ACHN (cell line): ENCODE measurements at regions not wholly inside any gene's neighbourhood (a gene's known extent, or its start where the extent isn't known, plus 50 kb on each side); places are given as distances from the start of the nearest gene placed in this dataset.
A peak's percentile ranks its signal among the peaks of the same experiment; 100 is the strongest.

Experiments
- DNase-seq: peaks from one replicate; pipeline ENCODE4 v3.0.0-alpha.2; 2015
- in situ Hi-C: cut with HindIII; loops from 2 replicates; pipeline ENCODE4 v1.10.0; 2017; ENCODE audit warnings: low sequenced_read_pairs, low pct_ligation_motif_present, low pct_unique_long_range_greater_than_20kb

DNA sequence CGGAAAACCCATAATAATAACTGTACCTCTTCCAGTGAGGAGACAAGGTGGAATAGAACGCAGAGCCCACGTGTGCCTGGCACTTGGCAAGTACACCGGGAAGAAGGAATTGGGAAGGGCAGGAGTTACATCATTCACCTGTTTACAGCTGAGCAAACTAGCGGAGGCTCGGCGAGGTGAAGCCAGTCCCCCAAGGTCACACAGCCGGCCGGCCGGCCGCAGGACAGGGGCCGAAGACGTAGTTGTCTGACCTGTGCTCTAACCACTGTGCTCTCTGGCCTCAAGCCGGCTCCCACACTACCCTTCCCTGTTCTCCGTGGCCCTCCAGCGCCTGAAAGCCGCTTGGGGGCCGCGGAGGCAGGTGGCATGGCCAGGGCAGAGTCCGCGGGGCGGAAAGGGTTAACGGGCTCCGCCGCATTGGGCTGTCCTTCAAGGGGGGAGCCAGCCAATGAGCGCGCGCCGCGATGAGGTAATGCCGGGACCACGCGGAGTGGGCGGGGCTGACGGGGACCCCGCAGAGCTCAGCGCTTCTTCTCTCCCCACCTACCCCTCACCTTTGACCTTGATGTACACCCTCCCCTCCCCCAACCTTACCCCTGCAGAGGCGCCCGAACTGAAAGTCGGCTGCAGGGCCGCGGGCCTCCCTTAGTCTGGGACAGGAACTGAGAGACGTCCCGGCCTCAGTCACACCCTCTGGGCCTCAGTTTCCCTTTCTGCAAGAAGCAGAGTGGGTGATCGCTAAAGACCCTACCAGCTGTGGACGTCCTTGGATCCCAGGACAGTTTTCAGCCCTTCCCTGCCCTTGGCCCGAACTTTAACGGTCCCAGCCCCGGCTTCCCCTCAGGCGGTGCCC lies 125.1 kb downstream of the C9orf50 start:
- in situ Hi-C loops: no loop called here
- peak; percentile 89 for DNase-seq

DNA sequence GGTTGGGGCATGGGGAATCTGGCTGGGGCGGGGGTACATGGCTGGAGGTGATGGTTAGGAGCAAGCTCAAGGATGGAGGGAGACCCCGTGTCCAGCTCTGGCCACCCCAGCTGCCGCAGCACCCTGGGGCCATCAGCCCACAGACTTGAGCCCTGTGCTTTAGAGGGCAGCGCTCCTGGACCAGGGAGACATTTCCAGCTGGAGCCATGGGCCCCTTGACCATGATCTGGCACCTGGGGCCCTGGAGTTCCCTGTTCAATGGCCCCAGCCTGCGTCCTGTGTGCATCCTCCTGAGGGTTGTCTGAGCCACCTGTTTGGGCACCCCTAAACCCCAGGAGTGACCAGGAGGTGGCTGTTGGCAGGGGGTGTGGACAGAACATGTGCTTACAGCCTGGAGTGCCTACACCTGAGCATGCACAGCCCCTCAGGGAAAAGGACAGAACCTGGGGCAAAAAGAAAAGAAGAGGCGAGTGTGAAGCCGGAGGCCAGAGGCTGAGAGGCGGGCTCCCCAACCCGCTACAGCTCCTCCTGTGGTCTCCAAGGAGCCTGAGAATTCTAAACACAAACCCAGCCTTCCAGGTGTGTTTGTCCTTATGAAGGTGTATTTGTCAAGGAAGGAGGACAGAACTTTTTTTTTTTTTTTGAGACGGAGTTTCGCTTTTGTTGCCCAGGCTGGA lies 126.7 kb downstream of the C9orf50 start:
- DNase-seq: no peak
- in situ Hi-C loops: no loop called here

- in situ Hi-C loops: no loop called here
These were observed 127.2 kb downstream of the C9orf50 start for GRCh38 chr9:129493706-129494047.

DNA sequence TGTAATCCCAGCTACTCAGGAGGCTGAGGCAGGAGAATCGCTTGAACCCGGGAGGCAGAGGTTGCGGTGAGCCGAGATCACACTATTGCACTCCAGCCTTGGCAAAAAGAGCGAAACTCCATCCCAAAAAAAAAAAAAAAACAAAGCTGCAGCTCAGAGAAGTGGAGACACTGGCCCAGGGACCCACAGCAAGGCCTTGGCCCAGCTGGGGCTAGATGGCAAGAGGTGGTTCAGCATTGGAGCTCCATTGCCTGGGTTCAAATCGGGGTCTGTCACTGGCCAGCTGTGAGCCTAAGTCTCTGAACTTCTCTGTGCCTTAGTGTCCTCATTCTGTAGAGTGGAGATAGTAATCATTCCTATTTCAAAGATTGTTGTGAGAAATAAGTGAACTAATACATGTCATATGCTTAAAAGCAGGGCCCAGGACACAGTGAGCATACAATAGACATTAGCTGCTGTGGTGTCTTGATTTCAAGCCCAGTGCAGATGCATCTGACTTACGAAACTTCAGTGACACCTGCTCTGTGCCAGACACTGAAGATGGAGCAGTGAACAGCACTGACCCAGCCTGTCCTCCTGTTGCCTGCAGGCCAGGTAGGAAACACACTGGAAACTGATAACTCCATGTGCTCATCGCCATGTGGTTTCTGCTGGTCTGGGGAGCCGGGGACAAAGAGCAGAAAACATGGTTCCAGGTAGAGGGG lies 127.7 kb downstream of the C9orf50 start:
- DNase-seq: no peak
- in situ Hi-C loops: no loop called here

More at GRCh38 chr9:129493706-129494047, 127.2 kb downstream of the C9orf50 start:
- DNase-seq: no peak

DNA sequence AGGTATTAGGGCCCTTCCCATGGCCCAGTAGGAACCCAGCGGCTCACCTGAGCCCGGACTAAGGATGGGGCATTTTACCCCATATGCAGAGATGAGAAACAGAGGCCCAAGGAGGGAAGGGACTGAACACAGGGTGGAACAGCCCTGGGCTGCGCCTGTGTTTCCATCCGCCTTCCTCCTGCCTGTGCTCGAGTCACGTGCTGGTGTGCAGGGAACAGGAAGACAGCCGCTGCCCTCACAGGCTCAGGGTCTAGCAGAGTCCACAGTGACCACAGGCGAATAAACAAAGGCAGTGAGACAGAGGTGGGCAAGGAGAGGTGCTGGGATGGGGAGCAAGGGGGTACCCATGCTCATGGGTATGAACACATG lies 129.4 kb downstream of the C9orf50 start:
- in situ Hi-C loops: no loop called here
- no peak for DNase-seq

DNA sequence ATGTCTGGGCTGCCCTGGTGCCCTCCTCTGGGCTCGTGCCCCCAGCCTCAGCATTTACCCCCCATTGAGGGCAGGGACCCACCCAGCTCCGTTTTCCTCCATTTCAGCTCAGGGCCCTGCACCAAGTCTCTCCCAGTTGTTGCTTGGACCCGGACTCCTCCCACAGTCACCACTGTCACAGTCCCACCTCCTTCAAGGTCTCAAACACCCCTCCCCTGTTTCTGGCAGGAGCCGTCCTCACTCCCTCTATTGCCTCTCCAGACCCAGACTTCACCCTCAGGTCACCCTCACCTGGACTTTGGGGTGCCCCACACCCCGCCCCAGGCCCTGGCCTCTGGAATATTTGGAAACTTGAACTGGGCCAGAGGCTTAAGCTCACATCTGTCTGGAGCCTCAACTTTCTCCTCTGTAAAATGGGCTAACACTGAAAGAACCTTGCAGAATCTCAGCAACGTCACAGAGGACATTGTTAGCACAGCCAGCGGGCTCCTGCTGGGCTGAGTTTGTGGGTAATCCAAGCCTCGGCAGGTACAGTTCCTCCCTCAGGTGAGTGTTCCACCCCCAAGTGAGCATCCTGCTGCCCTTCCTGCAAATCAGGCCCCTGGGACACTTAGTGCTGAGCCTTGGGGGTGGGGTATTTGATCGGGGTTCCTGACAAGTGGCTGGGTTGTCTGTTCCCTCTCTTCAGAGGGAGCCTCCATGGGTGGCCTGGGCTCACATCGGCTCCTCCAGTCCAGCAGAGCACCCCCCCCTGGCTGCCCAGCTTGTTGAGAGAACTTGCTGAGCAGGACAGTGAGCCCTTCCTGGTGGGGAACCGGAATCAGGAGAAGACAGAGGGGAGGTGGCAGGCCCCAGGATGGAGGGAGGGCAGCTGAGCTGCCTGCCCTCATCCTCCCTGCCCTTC lies 130.1 kb downstream of the C9orf50 start:
- in situ Hi-C loops: no loop called here
- DNase-seq: no peak

DNA sequence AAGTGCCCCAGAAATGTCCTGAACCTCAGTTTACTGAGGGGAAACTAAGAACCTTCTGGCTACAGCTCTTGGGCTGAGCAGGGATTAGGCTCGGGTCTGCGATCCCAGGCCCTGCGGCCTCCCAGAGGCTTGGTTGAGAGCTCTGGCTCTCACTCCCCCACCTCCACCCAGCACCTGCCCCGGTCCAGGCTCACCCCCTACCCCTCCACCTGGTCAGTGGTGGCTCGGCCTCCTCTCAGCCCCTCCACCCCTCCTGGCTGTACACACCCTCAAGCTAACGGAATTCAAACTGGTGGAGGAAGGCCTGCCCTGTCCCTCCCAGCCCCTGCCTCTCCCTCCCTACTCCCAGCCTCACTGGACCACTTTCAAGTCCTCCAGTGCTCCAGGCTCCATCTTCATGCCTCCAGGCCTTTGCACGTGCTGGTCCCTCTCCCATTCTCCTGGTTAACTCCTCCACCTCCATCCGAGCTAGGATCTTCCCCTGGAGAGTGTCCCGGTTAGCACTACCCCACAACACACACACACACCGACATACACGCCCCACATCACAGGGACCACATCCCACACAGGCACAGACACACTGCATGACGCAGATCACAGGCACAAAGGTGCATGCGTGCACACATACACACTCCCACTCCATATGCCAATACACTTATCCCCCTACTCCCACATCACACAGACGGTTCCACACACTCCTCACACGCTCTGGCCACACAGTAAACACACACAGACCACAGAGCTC lies 130.9 kb downstream of the C9orf50 start:
- in situ Hi-C loops: no loop called here
- no peak for DNase-seq

DNA sequence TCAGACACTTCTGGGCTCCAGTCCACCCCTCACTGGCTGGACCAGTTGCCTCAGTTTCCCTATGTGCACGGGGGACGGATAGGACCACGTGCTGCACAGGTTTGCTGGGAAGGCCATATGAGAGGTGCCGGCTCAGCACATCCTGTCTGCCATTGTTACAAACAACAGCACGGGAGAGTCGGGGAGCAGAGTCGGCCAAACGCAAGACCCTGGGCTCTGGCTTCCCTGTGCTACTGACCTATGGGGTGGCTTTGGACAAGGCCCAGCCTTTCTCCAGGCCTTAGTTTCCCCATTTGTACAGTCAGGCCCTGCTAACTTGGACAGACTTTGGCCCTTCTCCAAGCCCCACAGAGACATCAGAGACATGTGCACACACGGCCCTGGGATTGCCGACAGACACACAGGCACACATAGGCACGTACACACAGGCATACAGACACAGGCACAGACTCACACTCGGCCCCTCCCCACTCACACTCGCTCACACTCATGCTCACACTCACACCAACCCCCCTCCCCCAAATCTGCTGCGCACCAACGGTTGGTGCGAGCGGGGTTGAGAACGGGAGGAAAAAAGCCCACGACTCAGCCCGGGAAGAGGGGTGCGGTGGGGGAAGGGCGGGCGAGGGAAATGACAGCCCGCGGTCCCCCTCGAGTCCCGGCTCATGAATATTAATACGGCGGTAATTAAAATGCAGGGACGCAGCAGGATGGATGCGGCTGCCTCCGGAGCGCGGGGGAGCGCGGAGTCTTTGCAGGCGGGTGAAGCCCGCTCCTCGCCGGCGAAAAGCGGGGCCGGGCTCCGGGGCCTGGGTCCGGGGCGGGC lies 133.0 kb downstream of the C9orf50 start:
- DNase-seq: peak; percentile 35
- in situ Hi-C loops: no loop called here

GRCh38 chr9:129486756-129487657 lies 133.9 kb downstream of the C9orf50 start:
- in situ Hi-C loops: no loop called here
- DNase-seq: no peak

GRCh38 chr9:129485145-129485774 lies 135.6 kb downstream of the C9orf50 start:
- DNase-seq: no peak
- in situ Hi-C loops: no loop called here

- in situ Hi-C loops: no loop called here
These were observed 136.4 kb downstream of the C9orf50 start for GRCh38 chr9:129484352-129485000.

GRCh38 chr9:129483415-129484351 lies 137.2 kb downstream of the C9orf50 start:
- in situ Hi-C loops: no loop called here
- DNase-seq: peak; percentile 78

More at GRCh38 chr9:129484352-129485000, 136.4 kb downstream of the C9orf50 start:
- DNase-seq: no peak

GRCh38 chr9:129482521-129483414 lies 138.1 kb downstream of the C9orf50 start:
- peak; percentile 87 for DNase-seq
- in situ Hi-C loops: no loop called here
